22Rv1 (cell line): ENCODE measurements at regions not wholly inside any gene's neighbourhood (a gene's known extent, or its start where the extent isn't known, plus 50 kb on each side); places are given as distances from the start of the nearest gene placed in this dataset.

ENCODE experiments used
- ZFX ChIP-seq: fragments of 450-650 bp; IDR thresholded peaks from 2 replicates; pipeline ENCODE4 v1.6.1; 2017; ENCODE audit warnings: antibody characterized with exemption, borderline replicate concordance
- TF ChIP-seq, protein P1 (sequence below): fragments of 450-650 bp; IDR thresholded peaks from 2 replicates; pipeline ENCODE4 v1.5.1; 2017; ENCODE audit warnings: mild to moderate bottlenecking

DNA sequence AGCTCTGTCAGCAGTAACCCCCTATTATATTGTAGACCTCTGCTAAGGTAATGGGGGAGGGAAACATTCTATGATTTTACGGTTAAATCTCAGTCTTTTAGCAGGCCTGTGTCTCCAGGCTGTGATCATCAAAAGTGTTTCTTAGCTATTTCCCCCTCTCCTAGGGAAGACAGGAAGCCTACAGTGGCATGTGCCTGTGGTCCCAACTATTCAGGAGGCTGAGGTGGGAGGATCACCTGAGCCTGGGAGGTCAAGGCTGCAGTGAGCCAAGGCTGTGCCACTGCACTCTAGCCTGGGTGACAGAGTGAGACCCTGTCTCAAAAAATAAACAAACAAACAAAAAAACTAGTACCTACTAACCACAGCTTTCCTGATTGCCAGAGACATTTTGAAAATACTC lies 67.9 kb downstream of the DNAAF9 start:
- TF ChIP-seq, protein P1, sequence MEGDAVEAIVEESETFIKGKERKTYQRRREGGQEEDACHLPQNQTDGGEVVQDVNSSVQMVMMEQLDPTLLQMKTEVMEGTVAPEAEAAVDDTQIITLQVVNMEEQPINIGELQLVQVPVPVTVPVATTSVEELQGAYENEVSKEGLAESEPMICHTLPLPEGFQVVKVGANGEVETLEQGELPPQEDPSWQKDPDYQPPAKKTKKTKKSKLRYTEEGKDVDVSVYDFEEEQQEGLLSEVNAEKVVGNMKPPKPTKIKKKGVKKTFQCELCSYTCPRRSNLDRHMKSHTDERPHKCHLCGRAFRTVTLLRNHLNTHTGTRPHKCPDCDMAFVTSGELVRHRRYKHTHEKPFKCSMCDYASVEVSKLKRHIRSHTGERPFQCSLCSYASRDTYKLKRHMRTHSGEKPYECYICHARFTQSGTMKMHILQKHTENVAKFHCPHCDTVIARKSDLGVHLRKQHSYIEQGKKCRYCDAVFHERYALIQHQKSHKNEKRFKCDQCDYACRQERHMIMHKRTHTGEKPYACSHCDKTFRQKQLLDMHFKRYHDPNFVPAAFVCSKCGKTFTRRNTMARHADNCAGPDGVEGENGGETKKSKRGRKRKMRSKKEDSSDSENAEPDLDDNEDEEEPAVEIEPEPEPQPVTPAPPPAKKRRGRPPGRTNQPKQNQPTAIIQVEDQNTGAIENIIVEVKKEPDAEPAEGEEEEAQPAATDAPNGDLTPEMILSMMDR = no peak
- no peak for TF ChIP-seq ZFX
